Natural killer cell (primary cell): ENCODE measurements at regions not wholly inside any gene's neighbourhood (a gene's known extent, or its start where the extent isn't known, plus 50 kb on each side); places are given as distances from the start of the nearest gene placed in this dataset.

Source experiments
- ATAC-seq, 3 donors: fragments of 150-1000 bp in 2 of 3; fragments of 200-7000 bp in 1 of 3; cut with Tn5 transposase; 1 replicate in 1 of 3; 2 replicates in 2 of 3; pipeline ENCODE4 v1.10.0; 2021; ENCODE audit warnings: mild to moderate bottlenecking in 2 of 3, moderate library complexity in 2 of 3
- DNase-seq, 2 donors: peaks; one replicate each; pipeline versions ENCODE4 v3.0.0 to v3.0.0-alpha.2; 2013 to 2021; ENCODE audit warnings: mixed read lengths in 1 of 2
- H3K27ac ChIP-seq: one replicate; pipeline ENCODE4 v1.5.1; 2013; ENCODE audit warnings: mild to moderate bottlenecking, low read length
- H3K27me3 ChIP-seq: one replicate; pipeline ENCODE4 v1.6.1; 2013; ENCODE audit warnings: low read length; ENCODE audit not compliant: control insufficient read depth, insufficient read depth
- H3K36me3 ChIP-seq: one replicate; pipeline ENCODE4 v1.6.1; 2013; ENCODE audit warnings: low read length; ENCODE audit not compliant: control insufficient read depth, insufficient read depth
- H3K4me1 ChIP-seq: one replicate; pipeline ENCODE4 v1.6.1; 2013; ENCODE audit warnings: low read length; ENCODE audit not compliant: control insufficient read depth, insufficient read depth
- H3K4me3 ChIP-seq: one replicate; pipeline ENCODE4 v1.5.1; 2013; ENCODE audit warnings: low read length
- H3K9me3 ChIP-seq: one replicate; pipeline ENCODE4 v1.6.1; 2013; ENCODE audit warnings: low read length; ENCODE audit not compliant: control insufficient read depth, insufficient read depth
- H3K27ac Mint-ChIP-seq, 2 donors: one replicate each; pipeline ENCODE4 v1.8.0; 2022; ENCODE audit warnings: mild to moderate bottlenecking in 2 of 2, mixed read lengths in 2 of 2, moderate library complexity in 1 of 2
- H3K27me3 Mint-ChIP-seq, 2 donors: one replicate each; pipeline ENCODE4 v1.8.0; 2022; ENCODE audit warnings: low read depth in 2 of 2, mixed read lengths in 2 of 2
- H3K36me3 Mint-ChIP-seq: one replicate; pipeline ENCODE4 v1.8.0; 2022; ENCODE audit warnings: mixed read lengths
- H3K4me1 Mint-ChIP-seq, 2 donors: one replicate each; pipeline ENCODE4 v1.8.0; 2022; ENCODE audit warnings: mixed read lengths in 2 of 2
- H3K4me3 Mint-ChIP-seq: one replicate; pipeline ENCODE4 v1.8.0; 2022; ENCODE audit warnings: mild to moderate bottlenecking, moderate library complexity, mixed read lengths
- H3K9me3 Mint-ChIP-seq, 2 donors: one replicate each; pipeline ENCODE4 v1.8.0; 2022; ENCODE audit warnings: mixed read lengths in 2 of 2
- WGBS: methylation state at CpG from one replicate; pipeline ENCODE4 v1.1.7; 2013; ENCODE audit warnings: missing lambda C conversion rate; ENCODE audit not compliant: insufficient coverage; 5-methylcytosine and 5-hydroxymethylcytosine counted together
- intact Hi-C: fragments of 100-400 bp; cut with micrococcal nuclease; formaldehyde crosslinking; loops from one replicate; pipeline ENCODE4 v1.14.2; 2022
- TF ChIP-seq, protein P1 (sequence below): fragments of 200-600 bp; IDR thresholded peaks from one replicate; pipeline ENCODE4 v1.8.0; 2022; ENCODE audit warnings: antibody characterized with exemption

GRCh38 chr2:57570961-57571360 is 475.6 kb upstream of the VRK2 start:
- H3K36me3 Mint-ChIP-seq: no peaks in the 10 kb centered on the region
- no peaks in the 10 kb centered on the region for H3K27me3 Mint-ChIP-seq
- peaks cover 24 to 36% of the 10 kb centered on the region in 2 donors for H3K9me3 Mint-ChIP-seq
- Histone ChIP-seq H3K27me3 (no peaks in the 10 kb centered on the region), H3K4me1 (no peaks in the 10 kb centered on the region), H3K4me3 (no peak overlapping the region), H3K36me3 (no peaks in the 10 kb centered on the region), H3K27ac (no peak overlapping the region), H3K9me3 (peaks cover 2% of the 10 kb centered on the region)
- no peak for ATAC-seq
- TF ChIP-seq, protein P1, sequence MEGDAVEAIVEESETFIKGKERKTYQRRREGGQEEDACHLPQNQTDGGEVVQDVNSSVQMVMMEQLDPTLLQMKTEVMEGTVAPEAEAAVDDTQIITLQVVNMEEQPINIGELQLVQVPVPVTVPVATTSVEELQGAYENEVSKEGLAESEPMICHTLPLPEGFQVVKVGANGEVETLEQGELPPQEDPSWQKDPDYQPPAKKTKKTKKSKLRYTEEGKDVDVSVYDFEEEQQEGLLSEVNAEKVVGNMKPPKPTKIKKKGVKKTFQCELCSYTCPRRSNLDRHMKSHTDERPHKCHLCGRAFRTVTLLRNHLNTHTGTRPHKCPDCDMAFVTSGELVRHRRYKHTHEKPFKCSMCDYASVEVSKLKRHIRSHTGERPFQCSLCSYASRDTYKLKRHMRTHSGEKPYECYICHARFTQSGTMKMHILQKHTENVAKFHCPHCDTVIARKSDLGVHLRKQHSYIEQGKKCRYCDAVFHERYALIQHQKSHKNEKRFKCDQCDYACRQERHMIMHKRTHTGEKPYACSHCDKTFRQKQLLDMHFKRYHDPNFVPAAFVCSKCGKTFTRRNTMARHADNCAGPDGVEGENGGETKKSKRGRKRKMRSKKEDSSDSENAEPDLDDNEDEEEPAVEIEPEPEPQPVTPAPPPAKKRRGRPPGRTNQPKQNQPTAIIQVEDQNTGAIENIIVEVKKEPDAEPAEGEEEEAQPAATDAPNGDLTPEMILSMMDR: no peak
- intact Hi-C loops: no loop called here
- no peak overlapping the region for H3K27ac Mint-ChIP-seq
- no peak for DNase-seq
- no peak overlapping the region for H3K4me3 Mint-ChIP-seq
- H3K4me1 Mint-ChIP-seq: no peaks in the 10 kb centered on the region
- 77% methylated on average over 2 of the region's 2 CpGs for WGBS

GRCh38 chr2:57575700-57576268 is 470.8 kb upstream of the VRK2 start:
- Histone ChIP-seq H3K4me3 (no peak overlapping the region), H3K9me3 (peaks cover 3% of the 10 kb centered on the region), H3K36me3 (no peaks in the 10 kb centered on the region), H3K27ac (no peak overlapping the region), H3K27me3 (no peaks in the 10 kb centered on the region), H3K4me1 (no peaks in the 10 kb centered on the region)
- intact Hi-C loops: no loop called here
- Mint-ChIP-seq H3K4me3 (no peak overlapping the region), H3K4me1 (no peaks in the 10 kb centered on the region), H3K36me3 (no peaks in the 10 kb centered on the region), H3K27ac (no peak overlapping the region), H3K9me3 (peaks cover 22 to 34% of the 10 kb centered on the region in 2 donors), H3K27me3 (no peaks in the 10 kb centered on the region)
- 72% methylated on average over 3 of the region's 5 CpGs for WGBS
- TF ChIP-seq, protein P1: no peak
- ATAC-seq: no peak
- DNase-seq: no peak

- Mint-ChIP-seq H3K4me1 (no peaks in the 10 kb centered on the region), H3K36me3 (no peaks in the 10 kb centered on the region), H3K9me3 (peaks cover 17 to 31% of the 10 kb centered on the region in 2 donors), H3K27ac (no peak overlapping the region), H3K4me3 (no peak overlapping the region), H3K27me3 (no peaks in the 10 kb centered on the region)
- ATAC-seq (no peak), DNase-seq (no peak)
- WGBS: no CpG with 5 or more reads among the region's 1 CpG
- Histone ChIP-seq H3K27me3 (no peaks in the 10 kb centered on the region), H3K36me3 (no peaks in the 10 kb centered on the region), H3K9me3 (peaks cover 3% of the 10 kb centered on the region), H3K27ac (no peak overlapping the region), H3K4me3 (no peak overlapping the region), H3K4me1 (no peaks in the 10 kb centered on the region)
- intact Hi-C loops: no loop called here
- TF ChIP-seq, protein P1: no peak
Measured at GRCh38 chr2:57576983-57577382, 469.6 kb upstream of the VRK2 start.

DNA sequence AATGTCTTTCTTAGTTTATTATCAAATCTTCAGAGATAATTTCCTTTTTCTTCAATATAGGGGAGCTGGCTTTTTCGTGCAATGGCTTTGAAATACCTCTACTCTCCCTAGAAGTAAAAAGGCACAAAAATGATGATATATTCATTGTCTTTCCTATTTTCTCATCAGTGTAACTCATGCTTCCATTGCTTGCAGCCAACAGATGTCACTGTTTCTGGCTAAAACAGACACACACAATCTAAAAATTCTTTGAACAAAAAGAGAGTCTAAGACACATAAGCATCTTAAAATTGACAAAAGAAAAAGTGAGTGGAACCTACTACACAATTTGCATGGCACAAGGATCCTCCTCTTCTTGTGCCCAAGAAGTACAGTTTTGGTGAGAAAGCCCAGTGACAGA is 448.7 kb upstream of the VRK2 start:
- Histone ChIP-seq H3K4me1 (no peaks in the 10 kb centered on the region), H3K27ac (no peak overlapping the region), H3K36me3 (no peaks in the 10 kb centered on the region), H3K27me3 (no peaks in the 10 kb centered on the region), H3K9me3 (no peaks in the 10 kb centered on the region), H3K4me3 (no peak overlapping the region)
- intact Hi-C loops: no loop called here
- no peak overlapping the region for H3K4me3 Mint-ChIP-seq
- H3K36me3 Mint-ChIP-seq: peaks cover 6% of the 10 kb centered on the region
- 67% methylated on average over 1 of the region's 1 CpG for WGBS
- H3K27me3 Mint-ChIP-seq: no peaks in the 10 kb centered on the region
- H3K27ac Mint-ChIP-seq: no peak overlapping the region
- peaks cover 9 to 27% of the 10 kb centered on the region in 2 donors for H3K9me3 Mint-ChIP-seq
- TF ChIP-seq, protein P1: no peak
- DNase-seq (no peak), ATAC-seq (no peak)
- H3K4me1 Mint-ChIP-seq: no peaks in the 10 kb centered on the region
